ENCODE measurements at regions not wholly inside any gene's neighbourhood (a gene's known extent, or its start where the extent isn't known, plus 50 kb on each side); places are given as distances from the start of the nearest gene placed in this dataset.

GRCh38 chr2:126778561-126779501 is 119.9 kb upstream of the TEX51 start:
- DNase-seq (ENCODE audit: low read depth) = no peak
- H3K4me3 ChIP-seq (ENCODE audit: low read depth, low read length) = no peak overlapping the region
- TF ChIP-seq, protein P1, sequence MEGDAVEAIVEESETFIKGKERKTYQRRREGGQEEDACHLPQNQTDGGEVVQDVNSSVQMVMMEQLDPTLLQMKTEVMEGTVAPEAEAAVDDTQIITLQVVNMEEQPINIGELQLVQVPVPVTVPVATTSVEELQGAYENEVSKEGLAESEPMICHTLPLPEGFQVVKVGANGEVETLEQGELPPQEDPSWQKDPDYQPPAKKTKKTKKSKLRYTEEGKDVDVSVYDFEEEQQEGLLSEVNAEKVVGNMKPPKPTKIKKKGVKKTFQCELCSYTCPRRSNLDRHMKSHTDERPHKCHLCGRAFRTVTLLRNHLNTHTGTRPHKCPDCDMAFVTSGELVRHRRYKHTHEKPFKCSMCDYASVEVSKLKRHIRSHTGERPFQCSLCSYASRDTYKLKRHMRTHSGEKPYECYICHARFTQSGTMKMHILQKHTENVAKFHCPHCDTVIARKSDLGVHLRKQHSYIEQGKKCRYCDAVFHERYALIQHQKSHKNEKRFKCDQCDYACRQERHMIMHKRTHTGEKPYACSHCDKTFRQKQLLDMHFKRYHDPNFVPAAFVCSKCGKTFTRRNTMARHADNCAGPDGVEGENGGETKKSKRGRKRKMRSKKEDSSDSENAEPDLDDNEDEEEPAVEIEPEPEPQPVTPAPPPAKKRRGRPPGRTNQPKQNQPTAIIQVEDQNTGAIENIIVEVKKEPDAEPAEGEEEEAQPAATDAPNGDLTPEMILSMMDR (IDR thresholded peaks at IDR 0.05; ENCODE audit: control insufficient read depth, extremely low read depth, insufficient read depth) = no peak

DNA sequence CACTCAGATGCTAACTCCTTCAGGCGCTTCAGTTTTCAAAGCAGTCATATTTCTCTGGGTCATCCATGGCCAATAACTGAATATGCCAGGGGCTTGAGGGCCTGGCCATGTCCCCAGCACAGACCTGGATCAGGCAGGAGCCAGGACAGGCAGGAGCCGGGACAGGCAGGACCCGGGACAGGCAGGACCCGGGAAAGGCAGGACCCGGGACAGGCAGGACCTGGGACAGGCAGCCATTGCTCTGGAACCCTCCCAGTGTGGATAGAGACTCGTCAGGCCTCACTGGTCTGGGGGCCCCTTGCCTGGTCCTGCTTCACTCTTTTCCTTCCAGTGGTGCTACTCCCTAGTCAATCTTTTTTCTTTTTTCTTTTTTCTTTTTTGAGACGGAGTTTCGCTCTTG is 117.5 kb upstream of the TEX51 start:
- no peak overlapping the region for H3K4me3 ChIP-seq (ENCODE audit: low read depth, low read length)
- DNase-seq (ENCODE audit: low read depth) = no peak
- TF ChIP-seq, protein P1 (IDR thresholded peaks at IDR 0.05; ENCODE audit: control insufficient read depth, extremely low read depth, insufficient read depth) = no peak

GRCh38 chr2:126781806-126782205 is 116.9 kb upstream of the TEX51 start:
- no peak for DNase-seq (ENCODE audit: low read depth)
- no peak overlapping the region for H3K4me3 ChIP-seq (ENCODE audit: low read depth, low read length)
- TF ChIP-seq, protein P1 (IDR thresholded peaks at IDR 0.05; ENCODE audit: control insufficient read depth, extremely low read depth, insufficient read depth) = no peak

DNA sequence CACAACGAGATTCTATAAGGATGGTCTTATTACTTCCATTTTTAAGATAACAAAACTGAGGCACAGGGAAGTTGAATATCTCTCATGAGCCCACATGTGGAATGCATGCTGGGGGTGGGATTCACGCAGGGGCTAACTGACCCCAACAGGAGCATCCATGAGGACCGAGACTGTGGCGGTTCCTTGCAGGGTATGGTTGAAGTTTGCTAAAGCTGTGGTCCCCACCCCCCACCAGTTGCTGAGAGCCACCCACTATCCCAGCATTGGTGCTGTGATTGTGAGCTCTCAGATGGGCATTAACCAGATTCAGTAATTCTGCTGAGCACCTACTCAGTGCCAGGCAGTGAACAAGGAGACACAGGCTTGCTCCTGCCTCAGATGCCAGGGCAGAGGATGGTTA is 116.0 kb upstream of the TEX51 start:
- TF ChIP-seq, protein P1 (IDR thresholded peaks at IDR 0.05; ENCODE audit: control insufficient read depth, extremely low read depth, insufficient read depth) = no peak
- no peak for DNase-seq (ENCODE audit: low read depth)
- no peak overlapping the region for H3K4me3 ChIP-seq (ENCODE audit: low read depth, low read length)

- H3K4me3 ChIP-seq (ENCODE audit: low read depth, low read length) = no peak overlapping the region
- DNase-seq (ENCODE audit: low read depth) = no peak
- TF ChIP-seq, protein P1 (IDR thresholded peaks at IDR 0.05; ENCODE audit: control insufficient read depth, extremely low read depth, insufficient read depth) = no peak
Observed at GRCh38 chr2:126783341-126783740, 115.3 kb upstream of the TEX51 start.

DNA sequence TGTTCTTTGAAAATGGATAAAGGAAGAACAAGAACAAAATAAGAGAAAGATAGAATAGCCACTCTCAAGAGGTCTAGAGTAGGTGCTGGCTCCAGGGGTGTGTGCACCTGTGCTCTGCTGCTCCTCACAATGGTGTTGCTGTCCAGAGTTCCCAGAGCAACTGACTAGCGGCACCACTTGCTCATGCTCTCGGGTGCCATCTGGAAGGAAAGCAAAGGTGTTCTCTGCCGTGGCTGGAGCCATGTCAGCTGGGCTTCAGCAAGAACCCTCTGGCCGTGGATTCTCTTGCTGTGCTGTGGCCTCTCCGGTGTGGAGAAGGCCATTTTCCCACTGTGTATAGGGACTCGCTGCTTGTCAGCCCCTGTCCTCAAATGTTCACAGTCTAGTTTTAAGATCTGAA is 114.6 kb upstream of the TEX51 start:
- DNase-seq (ENCODE audit: low read depth) = no peak
- no peak overlapping the region for H3K4me3 ChIP-seq (ENCODE audit: low read depth, low read length)
- TF ChIP-seq, protein P1 (IDR thresholded peaks at IDR 0.05; ENCODE audit: control insufficient read depth, extremely low read depth, insufficient read depth) = no peak
